Right cardiac atrium (tissue), 5 donors: ENCODE measurements at regions not wholly inside any gene's neighbourhood (a gene's known extent, or its start where the extent isn't known, plus 50 kb on each side); places are given as distances from the start of the nearest gene placed in this dataset.

Experiments
- ATAC-seq, 2 donors: fragments of 200-7000 bp; cut with Tn5 transposase; one replicate each; pipeline versions ENCODE4 v1.8.0 to v1.9.1; 2020; ENCODE audit warnings: moderate library complexity in 2 of 2, mild to moderate bottlenecking in 1 of 2
- DNase-seq, 3 donors: peaks; one replicate each; pipeline ENCODE4 v3.0.0-alpha.2; 2020
- H3K27ac ChIP-seq: one replicate; pipeline ENCODE4 v1.5.1; 2013; ENCODE audit warnings: mild to moderate bottlenecking, low read length, control low read depth, moderate library complexity
- H3K27me3 ChIP-seq: one replicate; pipeline ENCODE4 v1.6.1; 2013; ENCODE audit not compliant: control insufficient read depth, insufficient read depth
- H3K4me1 ChIP-seq: one replicate; pipeline ENCODE4 v1.6.1; 2013; ENCODE audit warnings: low read length; ENCODE audit not compliant: control insufficient read depth, insufficient read depth
- H3K4me3 ChIP-seq: one replicate; pipeline ENCODE4 v1.5.1; 2013; ENCODE audit warnings: low read length, control low read depth
- H3K9me3 ChIP-seq: one replicate; pipeline ENCODE4 v1.6.1; 2013; ENCODE audit warnings: low read length; ENCODE audit not compliant: control insufficient read depth
- WGBS: extraction: QIAGEN DNeasy Blood & Tissue Kit; methylation state at CpG from one replicate; pipeline ENCODE4 v1.1.7; 2013; 5-methylcytosine and 5-hydroxymethylcytosine counted together
- intact Hi-C, 4 donors: fragments of 100-400 bp; cut with DNase I; formaldehyde crosslinking; loops; one replicate each; pipeline versions ENCODE4 v1.11.0 to v1.14.0; 2022 to 2023
- donor health status: healthy with polysubstance abuse.
- donor health status: DM: no; HTN: yes; CAD: no.
- donor health status: DM: no; HTN: no; CAD: no.
- donor health status: DM: no; HTN: yes; CAD: no; lungs with severe emphysema.
- donor health status: DM: yes; HTN: yes; CAD: no.

GRCh38 chr20:36093804-36094145, 60.8 kb upstream of the EPB41L1 start:
- 2% methylated on average over 2 of the region's 2 CpGs for whole genome bisulfite sequencing
- intact Hi-C loops = no loop called here
- ATAC-seq (peak in 1 of 2 donors; percentile 6), DNase-seq (no peak)
- Histone ChIP-seq H3K4me3 (peak overlapping the region; percentile 67), H3K9me3 (no peaks in the 10 kb centered on the region), H3K4me1 (peaks cover 3% of the 10 kb centered on the region), H3K27ac (no peak overlapping the region), H3K27me3 (no peaks in the 10 kb centered on the region)

- Histone ChIP-seq H3K27ac (no peak overlapping the region), H3K9me3 (no peaks in the 10 kb centered on the region), H3K4me3 (peak overlapping the region; percentile 67), H3K4me1 (peaks cover 3% of the 10 kb centered on the region), H3K27me3 (no peaks in the 10 kb centered on the region)
- DNase-seq (peak in 1 of 3 donors; percentile 60), ATAC-seq (peak; percentile 51 to 68)
- 35% methylated on average over 6 of the region's 6 CpGs for WGBS
- intact Hi-C loops = no loop called here
Measured at GRCh38 chr20:36094497-36094896, 60.0 kb upstream of the EPB41L1 start.

- Histone ChIP-seq H3K27me3 (no peaks in the 10 kb centered on the region), H3K27ac (no peak overlapping the region), H3K4me3 (no peak overlapping the region), H3K9me3 (no peaks in the 10 kb centered on the region), H3K4me1 (peaks cover 3% of the 10 kb centered on the region)
- DNase-seq (no peak), ATAC-seq (no peak)
- intact Hi-C loops = no loop called here
Measured at GRCh38 chr20:36096435-36096834, 58.1 kb upstream of the EPB41L1 start.

GRCh38 chr20:36097337-36098151, 57.0 kb upstream of the EPB41L1 start:
- 32% methylated on average over 4 of the region's 4 CpGs for WGBS
- Histone ChIP-seq H3K9me3 (no peaks in the 10 kb centered on the region), H3K4me3 (no peak overlapping the region), H3K4me1 (peaks cover 3% of the 10 kb centered on the region), H3K27ac (no peak overlapping the region), H3K27me3 (no peaks in the 10 kb centered on the region)
- DNase-seq (no peak), ATAC-seq (no peak)
- intact Hi-C loops = no loop called here

- ATAC-seq = peak in 1 of 2 donors; percentile 12
- DNase-seq = no peak
- Histone ChIP-seq H3K27ac (no peak overlapping the region), H3K4me1 (peaks cover 2% of the 10 kb centered on the region), H3K9me3 (no peaks in the 10 kb centered on the region), H3K27me3 (no peaks in the 10 kb centered on the region), H3K4me3 (no peak overlapping the region)
- WGBS = 9% methylated on average over 2 of the region's 2 CpGs
- intact Hi-C loops = no loop called here
Measured at GRCh38 chr20:36098364-36098763, 56.2 kb upstream of the EPB41L1 start.

- H3K4me3 ChIP-seq = no peak overlapping the region
- H3K27ac ChIP-seq = no peak overlapping the region
- H3K27me3 ChIP-seq = no peaks in the 10 kb centered on the region
- no peak for DNase-seq
- no peaks in the 10 kb centered on the region for H3K9me3 ChIP-seq
- no peak for ATAC-seq
- intact Hi-C loops = no loop called here
- H3K4me1 ChIP-seq = no peaks in the 10 kb centered on the region
- WGBS = 96% methylated on average over 3 of the region's 3 CpGs
Measured at GRCh38 chr20:36099106-36099505, 55.4 kb upstream of the EPB41L1 start.

- Histone ChIP-seq H3K4me1 (no peaks in the 10 kb centered on the region), H3K9me3 (no peaks in the 10 kb centered on the region), H3K4me3 (no peak overlapping the region), H3K27me3 (no peaks in the 10 kb centered on the region), H3K27ac (no peak overlapping the region)
- peak in 1 of 2 donors; percentile 9 for ATAC-seq
- WGBS = 63% methylated on average over 3 of the region's 3 CpGs
- intact Hi-C loops = no loop called here
- DNase-seq = no peak
Measured at GRCh38 chr20:36101192-36101591, 53.3 kb upstream of the EPB41L1 start.

- ATAC-seq = no peak
- Histone ChIP-seq H3K27ac (no peak overlapping the region), H3K27me3 (no peaks in the 10 kb centered on the region), H3K4me1 (no peaks in the 10 kb centered on the region), H3K4me3 (no peak overlapping the region), H3K9me3 (no peaks in the 10 kb centered on the region)
- intact Hi-C loops = no loop called here
- WGBS = 58% methylated on average over 3 of the region's 3 CpGs
- no peak for DNase-seq
Measured at GRCh38 chr20:36102306-36102705, 52.2 kb upstream of the EPB41L1 start.

- DNase-seq = no peak
- Histone ChIP-seq H3K4me3 (no peak overlapping the region), H3K9me3 (no peaks in the 10 kb centered on the region), H3K27me3 (no peaks in the 10 kb centered on the region), H3K4me1 (no peaks in the 10 kb centered on the region), H3K27ac (no peak overlapping the region)
- intact Hi-C loops = no loop called here
- 40% methylated on average over 4 of the region's 4 CpGs for WGBS
- peak; percentile 39 to 41 for ATAC-seq
Measured at GRCh38 chr20:36102809-36103596, 51.5 kb upstream of the EPB41L1 start.

GRCh38 chr20:36104244-36104643, 50.3 kb upstream of the EPB41L1 start:
- Histone ChIP-seq H3K27me3 (no peaks in the 10 kb centered on the region), H3K9me3 (no peaks in the 10 kb centered on the region), H3K4me1 (no peaks in the 10 kb centered on the region), H3K27ac (no peak overlapping the region), H3K4me3 (no peak overlapping the region)
- 72% methylated on average over 7 of the region's 7 CpGs for WGBS
- DNase-seq (no peak), ATAC-seq (no peak)
- intact Hi-C loops = no loop called here
